Islet of Langerhans (tissue), 1 donor: ENCODE measurements at regions not wholly inside any gene's neighbourhood (a gene's known extent, or its start where the extent isn't known, plus 50 kb on each side); places are given as distances from the start of the nearest gene placed in this dataset.

Experiments
- FAIRE-seq: peaks from one replicate; lab custom pipeline; 2011; peaks lifted over from hg19 to GRCh38; lab: Jason Lieb, UNC

DNA sequence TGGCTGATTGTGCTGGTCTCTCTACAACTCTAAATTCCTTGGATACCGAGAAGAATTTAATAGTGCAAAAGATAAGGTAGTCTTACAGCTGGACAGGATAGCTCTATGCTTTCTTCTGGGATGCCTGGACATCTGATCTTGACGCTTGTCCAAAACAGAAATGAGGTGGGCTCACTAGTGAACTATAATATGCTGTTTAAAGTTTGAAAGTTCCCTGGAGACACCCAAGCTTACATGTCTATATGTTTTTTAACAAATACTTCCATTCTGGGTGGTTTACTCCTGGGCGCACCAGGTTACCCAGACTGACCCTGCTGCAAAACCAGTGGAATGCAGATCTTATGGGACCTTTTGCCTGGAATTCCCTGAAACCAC is 702.1 kb upstream of the COBL start:
- no peak for FAIRE-seq

DNA sequence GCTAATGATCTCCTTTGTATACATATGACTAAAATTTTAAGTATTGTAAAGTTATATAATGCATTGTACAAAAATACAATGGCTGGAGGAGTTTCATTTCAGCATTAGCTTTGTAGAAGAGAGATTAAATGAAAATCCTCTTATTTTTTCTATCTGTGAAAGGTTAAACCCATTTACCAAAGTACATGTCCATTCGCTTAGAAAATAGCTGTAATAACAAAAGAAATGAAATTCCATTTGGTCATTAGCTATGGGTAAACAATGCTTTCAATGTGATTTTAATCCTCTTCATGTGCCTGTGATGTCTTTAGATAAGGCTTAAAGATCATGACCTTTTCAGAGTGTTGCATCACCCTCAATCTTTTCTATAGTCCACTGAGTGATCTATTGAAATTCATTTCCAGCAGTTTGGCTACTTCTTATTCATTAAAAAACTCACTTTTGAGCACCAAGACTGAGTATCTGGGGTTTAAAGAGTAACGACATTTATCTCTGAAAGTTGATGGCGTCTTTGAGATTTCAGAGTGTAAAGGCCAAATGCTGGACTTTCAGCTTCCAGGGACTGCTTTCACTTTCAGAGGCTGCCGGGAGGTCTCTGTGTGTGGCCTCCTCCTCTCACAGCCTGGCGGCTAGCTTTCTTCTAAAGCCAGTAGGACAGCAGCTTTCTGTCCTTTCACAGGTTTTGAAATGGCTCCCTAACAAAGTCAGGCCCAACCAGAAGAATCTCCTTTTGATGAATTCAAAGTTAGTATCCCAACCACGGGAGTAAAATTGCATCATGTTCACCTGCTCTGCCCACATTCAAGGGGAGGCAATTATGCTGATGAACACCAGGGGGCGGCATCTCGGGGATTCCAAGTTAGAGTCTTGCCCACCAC is 701.4 kb upstream of the COBL start:
- FAIRE-seq, result no peak

DNA sequence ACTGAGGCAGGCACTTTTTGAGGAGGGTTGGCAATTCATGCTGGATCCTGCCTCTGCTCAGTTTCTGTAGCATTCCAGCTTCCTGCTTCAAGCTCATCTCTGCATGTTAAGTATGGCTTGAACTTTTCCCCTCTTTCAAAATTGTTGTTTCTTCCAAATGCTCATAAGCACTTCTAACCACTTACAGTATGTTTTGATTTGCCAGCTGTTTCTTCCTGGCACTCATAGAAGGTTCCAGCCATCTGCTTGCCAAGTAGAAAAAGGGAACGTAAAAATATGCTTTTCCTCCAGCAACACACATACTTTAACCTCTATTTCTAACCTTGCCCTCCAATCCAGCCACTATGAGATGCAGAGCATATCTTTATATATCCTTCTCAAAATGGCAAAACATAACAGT is 692.6 kb upstream of the COBL start:
- FAIRE-seq, result no peak

DNA sequence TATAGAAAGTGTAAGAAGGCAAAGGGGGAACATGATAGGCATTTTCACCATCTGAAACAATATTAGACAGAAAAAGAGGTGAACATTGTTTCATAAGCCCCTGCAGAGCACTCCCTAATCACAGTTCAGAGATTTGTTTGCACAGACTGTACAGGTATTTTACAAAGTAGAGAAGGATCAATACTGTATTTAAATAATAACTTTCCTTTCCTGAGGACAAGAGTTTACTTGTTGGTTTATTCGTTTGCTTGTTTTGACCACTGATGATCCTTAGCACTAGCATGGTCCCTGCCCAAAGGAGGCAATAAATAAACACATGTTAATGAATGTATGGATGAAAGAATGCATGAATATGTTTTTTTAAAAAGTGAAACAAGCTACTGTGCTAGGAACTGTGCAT is 690.1 kb upstream of the COBL start:
- no peak for FAIRE-seq

DNA sequence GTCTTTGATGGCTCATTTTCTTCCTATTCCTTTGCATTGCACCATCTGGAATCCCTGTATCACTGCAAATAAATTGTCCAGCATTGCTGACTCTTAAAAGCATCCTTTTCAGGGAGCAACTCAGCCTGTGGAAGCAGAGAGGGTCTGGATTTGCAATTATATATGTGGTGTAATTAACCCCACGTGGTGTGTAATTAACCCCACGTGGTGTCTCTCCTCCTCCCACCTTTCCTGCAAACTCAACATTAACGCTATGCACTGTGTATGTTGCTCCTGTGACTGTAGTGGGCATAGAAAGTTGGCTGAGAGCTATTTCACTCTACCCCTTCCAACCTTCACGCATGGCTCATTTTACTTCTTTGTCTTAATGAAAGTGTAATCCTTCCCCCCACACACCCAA is 689.0 kb upstream of the COBL start:
- no peak for FAIRE-seq

DNA sequence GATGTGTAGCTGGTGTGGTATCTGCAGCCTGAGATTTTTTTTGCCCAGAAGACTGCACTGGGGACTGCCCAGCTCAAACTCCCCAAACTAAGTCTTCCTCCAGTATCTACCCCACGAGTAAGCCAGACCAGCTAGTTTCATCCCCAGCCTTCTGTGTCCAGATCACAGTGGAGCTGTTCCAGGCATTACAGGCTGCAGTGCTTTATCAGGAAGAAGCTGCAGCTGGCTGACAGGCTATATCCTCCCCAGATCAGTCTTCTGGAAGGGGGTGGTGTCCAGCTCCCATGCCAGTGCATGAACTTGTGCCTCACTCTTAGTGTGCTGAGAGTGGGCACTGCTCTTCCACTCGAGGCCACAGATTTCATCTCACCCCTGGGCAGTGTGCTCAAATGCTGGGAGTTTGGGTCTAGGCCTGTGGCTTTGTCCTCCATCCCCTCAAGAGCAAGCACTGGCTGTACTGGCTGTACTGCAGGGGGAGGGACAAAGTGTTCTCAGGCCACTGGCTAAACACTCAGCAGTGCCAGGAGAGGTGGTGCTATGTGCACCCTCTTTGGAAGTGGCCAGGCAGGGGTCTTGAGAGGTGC is 679.1 kb upstream of the COBL start:
- no peak for FAIRE-seq

DNA sequence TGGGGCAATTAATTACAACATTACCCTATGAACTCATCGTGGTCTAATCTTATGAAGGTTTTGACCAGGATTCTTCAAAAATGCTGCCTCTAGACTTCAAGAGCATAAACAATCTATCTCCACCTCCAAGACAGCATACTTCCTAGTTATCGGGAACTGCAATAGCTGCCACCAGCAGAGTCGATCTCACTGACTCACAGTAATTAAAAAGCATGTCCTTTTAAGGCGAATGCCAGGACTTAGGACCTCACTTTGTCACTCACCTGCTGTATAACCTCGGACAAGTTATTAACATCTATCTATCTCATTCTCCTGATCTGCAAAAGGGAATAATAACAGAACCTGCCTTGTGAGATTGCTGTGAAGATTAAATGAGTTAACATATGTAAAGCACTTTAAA is 666.0 kb upstream of the COBL start:
- FAIRE-seq, result no peak

DNA sequence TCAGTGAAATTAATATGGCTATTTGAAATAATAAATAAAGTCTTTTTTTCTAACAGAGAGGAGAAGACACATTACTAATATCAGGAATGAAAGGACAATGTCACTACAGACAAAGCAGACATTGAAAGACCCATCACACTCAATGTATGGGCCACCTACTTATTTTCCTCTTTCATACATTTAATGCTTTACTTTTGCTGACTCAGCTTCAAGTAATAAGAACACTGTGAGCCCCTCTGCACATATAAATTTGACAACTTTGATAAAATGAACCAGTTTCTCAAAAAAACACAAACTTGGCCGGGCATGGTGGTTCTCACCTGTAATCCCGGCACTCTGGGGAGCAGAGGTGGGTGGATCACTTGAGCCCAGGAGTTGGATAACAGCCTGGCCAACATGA is 664.2 kb upstream of the COBL start:
- FAIRE-seq, result no peak

DNA sequence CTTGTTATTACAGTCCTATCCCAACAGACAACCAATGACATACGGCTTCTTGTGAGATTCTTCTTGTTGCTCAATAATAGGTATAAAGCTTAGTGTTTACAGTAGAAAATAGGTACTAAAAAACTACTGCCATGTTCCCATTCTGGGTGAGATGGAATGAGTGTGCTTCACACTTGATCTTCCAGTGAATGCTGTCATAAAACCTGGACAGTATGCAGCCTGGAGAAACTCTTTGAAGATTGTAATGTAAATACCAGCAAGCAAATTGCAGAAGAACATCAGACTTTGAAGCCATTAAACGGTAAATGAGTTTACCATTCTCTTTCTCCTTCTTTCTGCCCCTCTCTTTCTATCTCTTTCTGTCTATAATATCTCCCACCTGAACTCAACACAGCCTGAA is 663.7 kb upstream of the COBL start:
- FAIRE-seq, result no peak

DNA sequence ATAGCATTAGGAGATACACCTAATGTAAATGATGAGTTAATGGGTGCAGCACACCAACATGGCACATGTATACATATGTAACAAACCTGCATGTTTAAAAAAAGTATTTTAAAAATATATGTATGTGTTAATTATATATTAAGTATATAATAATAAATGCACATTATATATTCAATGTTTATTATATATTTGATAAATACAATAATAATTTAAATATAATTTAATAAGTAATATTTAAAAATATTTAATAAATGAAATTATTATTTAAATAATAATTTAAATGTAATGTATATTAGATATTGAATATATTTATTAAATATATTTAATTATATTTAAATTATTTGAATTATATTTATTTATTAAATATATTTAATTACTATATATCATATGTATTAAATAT is 661.3 kb upstream of the COBL start:
- FAIRE-seq, result no peak

DNA sequence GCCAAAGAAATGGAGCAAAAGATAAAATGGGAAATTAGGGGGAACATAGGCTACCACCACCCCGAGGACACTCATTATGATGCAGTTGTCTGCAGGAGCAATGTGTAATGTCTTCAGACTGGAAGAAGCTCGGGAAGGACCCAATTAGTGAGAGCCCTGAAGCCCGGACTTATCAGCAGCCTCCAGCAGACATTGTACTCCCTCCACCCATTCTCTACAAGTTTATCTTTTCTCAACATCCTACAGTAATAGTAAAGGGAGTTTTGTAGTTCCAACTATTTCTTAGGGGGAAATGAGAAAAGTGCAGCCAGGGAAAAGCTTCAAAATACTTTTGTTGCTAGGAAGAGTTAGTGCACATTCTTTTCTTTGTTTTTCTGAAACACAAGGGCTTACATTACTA is 657.3 kb upstream of the COBL start:
- FAIRE-seq, result no peak

DNA sequence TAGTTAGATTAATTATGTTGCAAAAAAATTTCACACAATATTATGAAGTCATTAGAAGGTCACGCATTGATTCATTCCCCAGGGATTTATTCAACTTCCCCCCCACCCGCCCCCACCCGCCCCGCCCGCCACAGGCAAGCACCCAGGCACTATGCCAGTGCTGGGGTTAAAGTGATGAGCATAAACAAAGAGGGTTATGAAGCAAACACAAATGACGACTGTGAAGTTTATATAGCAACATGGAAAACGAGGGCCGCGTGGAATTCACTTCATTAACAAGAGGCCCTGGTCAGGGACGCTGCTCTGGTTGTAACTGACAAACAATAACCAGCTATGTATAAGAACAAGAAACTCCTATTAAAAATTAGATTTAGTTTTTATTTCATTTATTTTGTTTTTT is 656.5 kb upstream of the COBL start:
- no peak for FAIRE-seq

DNA sequence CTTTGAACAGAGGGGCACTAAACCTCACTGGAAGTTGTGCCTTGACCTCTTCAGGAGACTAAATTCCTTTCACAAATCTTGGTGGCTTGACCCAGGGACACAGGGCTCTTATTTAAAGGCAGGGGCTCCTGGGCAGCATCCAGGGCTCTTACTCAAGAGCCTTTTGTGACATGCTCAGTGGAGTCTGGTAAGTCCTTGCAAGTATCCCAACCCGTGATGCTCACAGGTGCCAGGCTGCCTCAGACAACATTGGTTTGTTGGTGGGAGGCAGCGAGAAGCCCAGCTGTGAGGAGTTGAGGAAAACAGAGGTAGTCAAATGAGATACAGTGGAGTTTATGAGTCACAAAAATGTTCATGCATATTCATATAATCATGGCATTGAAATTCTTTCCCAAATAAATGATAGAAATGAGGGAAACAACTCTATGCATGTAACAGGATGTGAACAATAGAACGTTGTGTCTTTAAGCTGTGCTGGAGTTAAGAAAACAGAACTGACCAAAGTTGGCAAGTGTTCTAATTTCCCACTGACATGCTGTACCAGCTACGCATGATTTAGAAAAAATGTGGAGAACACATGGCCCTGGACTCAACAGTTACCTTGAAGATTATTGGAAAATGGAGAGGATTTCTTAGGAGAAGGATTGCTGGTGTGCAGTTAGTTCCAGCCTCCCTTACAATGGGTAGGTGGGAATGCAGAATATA is 654.5 kb upstream of the COBL start:
- no peak for FAIRE-seq

DNA sequence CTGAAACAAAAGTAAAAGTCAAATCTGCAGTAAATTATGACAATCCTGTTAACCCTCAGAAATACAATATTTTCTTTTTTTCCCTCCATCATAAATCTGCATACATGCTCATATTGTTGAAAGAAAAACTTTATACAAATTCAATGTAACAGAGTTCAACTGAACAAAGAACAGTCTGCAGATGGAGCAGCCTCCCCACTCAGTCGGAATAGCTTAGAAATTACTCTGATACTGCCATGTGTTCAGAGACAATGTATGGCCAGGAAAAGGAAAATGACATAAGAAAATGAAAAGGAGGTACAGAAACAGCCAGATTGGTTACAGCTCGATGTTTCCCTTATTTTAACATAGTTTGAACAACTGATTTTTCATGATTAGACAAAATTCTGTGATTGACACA is 651.9 kb upstream of the COBL start:
- no peak for FAIRE-seq

DNA sequence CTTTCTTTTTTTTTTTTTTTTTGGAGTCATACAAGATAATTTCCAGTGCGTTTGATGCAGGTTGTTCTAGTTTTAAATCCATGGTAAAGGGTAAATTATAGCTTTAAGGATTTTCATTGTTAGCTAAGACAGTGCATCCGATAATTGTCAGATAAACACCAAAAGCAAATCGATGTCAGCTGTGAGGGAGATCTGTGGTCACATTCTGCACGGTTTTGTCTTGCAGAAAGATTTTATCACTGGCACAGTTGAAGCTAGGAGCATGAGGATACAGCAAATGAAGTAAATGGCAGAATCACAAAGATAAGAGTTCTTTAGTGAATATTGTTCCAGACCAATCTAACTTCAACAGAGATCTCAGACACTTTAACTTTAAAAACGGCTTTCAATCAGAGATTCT is 648.8 kb upstream of the COBL start:
- no peak for FAIRE-seq

DNA sequence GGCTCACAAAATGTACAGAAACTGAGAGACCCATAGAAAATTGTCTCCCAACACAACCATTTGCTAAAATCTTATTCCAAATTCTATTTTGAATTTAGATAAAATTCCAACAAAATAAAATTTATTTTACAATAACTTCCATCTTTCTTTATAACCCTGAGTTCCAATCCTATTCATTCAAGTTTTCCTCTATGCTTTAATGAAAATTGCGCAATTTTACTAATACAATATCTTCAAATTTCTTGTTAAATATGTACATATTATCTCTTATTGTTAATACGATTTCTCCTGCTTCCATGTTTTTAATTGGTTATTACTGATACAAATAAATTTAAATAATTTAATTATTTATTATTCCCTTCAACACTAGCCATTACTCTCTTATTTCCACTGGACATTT is 645.2 kb upstream of the COBL start:
- no peak for FAIRE-seq

DNA sequence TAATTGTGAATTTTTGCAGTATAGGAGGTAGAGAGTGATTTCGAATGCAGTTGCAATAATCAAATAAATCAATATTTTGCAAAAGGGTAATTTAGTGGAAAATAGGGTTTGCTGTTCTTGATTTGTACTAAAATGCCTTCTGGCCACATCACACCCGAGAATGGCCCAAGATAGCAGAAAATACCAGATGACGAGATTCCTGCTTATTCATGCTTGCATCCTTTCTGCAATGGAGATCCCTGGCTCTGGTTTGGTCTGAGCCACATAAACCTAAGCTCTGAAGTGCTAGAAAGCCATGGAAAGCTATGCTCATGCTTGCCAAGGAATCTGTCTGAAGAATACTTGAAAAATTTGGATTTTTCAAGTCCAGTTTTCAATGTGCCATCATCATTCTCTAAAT is 634.2 kb upstream of the COBL start:
- FAIRE-seq, result no peak

DNA sequence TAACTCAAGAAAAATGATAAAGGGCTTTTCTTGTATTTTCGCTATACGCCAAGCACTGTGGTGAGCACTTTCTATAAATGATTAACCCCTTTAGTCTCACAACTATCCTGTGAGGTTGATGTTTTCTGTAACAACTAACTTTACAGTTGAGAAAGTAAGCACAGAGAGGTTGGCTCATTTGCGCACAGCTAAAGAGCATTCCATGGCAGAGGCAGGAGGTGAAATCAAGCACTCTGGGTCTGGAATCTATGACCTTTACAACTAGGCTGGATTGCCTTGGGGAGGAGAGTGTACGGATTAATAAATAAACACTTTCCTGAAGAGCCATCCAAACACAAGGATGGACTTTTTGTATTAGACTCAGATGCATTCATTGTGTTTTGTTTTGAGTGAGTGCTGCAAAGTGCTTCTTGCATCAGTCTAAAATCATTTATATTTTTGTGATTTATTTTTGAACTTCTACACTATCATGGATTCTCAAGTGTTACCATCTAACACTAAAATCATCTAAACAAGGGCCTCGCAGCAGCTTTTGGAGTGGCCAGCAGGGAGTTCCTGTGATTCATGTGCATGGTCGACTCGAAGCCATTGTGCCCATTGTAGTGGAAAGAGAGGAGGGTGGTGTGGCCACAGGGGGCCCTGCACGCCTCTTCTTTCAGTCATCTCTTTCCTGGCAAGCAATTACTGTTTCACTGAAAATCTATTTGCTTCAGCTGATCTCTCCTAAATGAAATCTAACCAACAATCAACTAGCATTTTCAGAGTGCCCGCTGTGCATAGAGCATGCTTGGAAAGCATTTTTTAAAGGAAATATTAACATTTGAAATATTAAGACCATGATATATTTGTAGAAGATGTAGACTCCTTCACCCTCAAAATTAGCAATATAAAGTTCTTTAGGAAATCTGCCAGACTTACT is 633.4 kb upstream of the COBL start:
- FAIRE-seq, result no peak

DNA sequence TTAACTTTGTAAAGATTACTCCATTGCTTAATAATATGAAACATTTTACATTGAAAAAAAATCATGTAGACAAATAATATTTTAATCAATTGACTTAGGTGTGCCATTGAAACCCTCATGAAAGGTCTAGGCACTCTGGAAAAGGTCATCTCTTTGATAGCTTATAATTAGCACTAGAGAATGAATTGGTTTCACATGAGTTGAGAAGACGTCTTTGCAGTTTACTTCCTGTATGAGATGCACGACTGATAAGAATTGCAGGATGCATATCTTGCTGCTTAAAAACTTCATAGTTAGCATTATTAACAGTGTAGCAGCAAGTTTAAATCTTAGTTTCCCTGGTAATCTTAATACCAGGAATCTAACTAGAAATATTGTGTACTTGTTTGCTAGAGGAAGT is 614.2 kb upstream of the COBL start:
- no peak for FAIRE-seq

DNA sequence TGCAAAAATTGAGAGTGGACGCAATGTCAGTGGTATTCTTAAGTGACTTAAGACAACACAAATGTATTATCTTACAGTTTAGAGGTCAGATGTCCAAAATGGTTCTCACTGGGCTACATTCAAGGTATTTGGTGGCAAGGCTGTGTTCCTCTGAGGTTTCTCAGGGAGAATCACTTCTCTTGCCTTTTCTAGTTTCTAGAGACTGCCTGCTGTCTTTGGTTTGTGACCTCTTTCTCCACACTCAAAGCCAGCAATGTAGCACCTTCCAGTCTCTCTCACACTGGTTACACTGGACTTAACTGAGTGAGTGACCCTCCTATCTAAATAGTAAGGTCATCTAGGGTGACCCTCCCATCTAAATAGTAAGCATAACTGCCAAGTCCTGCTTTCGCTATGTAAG is 613.2 kb upstream of the COBL start:
- no peak for FAIRE-seq

DNA sequence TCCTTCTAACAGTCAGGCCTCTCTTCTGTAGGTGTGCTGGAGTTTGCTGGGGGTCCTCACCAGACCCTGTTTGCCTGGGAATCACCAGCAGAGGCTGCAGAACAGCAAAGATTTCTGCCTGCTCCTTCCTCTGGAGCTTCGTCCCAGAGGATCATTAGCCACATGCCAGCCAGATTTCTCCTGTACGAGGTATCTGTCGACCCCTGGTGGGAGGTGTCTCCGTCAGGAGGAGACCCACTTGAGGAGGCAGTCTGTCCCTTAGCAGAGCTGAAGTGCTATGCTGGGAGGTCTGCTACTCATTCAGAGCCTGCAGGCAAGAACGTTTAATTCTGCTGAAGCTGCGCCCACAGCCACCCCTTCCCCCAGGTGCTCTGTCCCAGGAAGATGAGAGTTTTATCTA is 611.1 kb upstream of the COBL start:
- no peak for FAIRE-seq

DNA sequence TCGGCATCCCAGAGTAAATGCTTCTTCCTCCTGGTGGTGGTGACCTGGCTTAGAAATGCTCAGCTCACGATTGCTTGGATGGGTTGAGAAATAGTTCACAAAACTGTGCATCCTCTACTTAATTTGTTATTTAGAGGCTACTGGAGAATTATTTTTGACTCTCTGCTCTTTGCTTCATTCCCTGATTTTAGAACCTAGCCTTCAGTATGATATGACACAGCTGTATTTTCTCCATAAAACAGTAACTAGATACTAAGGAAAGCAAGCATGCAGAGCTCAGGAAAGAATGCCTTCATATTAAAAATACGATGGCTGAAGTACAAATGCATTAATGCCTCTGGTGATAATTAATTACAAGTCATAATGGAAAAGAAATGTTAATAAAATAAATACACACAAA is 602.0 kb upstream of the COBL start:
- no peak for FAIRE-seq

DNA sequence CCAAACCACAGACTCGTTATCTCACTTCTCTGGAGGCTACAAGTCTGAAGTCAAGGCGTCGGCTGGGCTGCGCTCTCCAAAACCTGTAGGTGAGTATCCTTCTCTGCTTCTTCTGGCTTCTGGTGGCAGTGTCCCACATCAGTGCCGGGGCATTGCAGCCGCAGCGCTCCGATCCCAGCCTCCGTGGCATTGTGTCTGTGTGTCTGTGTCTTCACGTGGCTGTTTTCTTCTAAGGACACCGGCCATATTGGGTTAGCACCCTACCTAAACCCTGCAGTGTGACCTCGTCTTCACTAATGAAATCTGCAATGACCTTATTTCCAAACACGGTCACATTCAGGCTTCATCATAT is 584.9 kb upstream of the COBL start:
- no peak for FAIRE-seq
